K562 (cell line): ENCODE measurements at regions not wholly inside any gene's neighbourhood (a gene's known extent, or its start where the extent isn't known, plus 50 kb on each side); places are given as distances from the start of the nearest gene placed in this dataset.

Experiments used
- ATAC-seq: fragments of 200-7000 bp; cut with Tn5 transposase; 3 replicates; pipeline ENCODE4 v1.9.1; 2020; ENCODE audit warnings: moderate library complexity
- BruUV-seq: library from RNA; stranded (reverse); fragments of 400-500 nt; replicated peaks from 2 replicates; lab custom pipeline; 2021; lab: Mats Ljungman, UMichigan
- CTCF ChIA-PET: fragments of 300-600 bp; formaldehyde crosslinking; extraction: SDS; loops from one replicate; lab custom pipeline; 2021; ENCODE audit warnings: low intra/inter-chr PET ratio; lab: Yijun Ruan, JAX
- POLR2A ChIA-PET: fragments of 300-600, 350-650 bp; sonication (Branson Sonifier 250); formaldehyde crosslinking; extraction: SDS; loops from one replicate; lab custom pipeline; 2021; ENCODE audit warnings: antibody characterized with exemption, inconsistent platforms; lab: Yijun Ruan, JAX
- DNase-seq, 4 experiments: peaks; one replicate each; pipeline versions ENCODE4 v3.0.0 to v3.0.0-alpha.2; 2011 to 2018; ENCODE audit warnings: low spot score in 3 of 4, mixed read lengths in 3 of 4; ENCODE audit errors: extremely low read depth in 1 of 4
- FAIRE-seq: peaks from 2 replicates; lab custom pipeline; 2011; peaks lifted over from hg19 to GRCh38; lab: Jason Lieb, UNC
- H2AFZ ChIP-seq: 2 replicates; pipeline ENCODE4 v1.6.0; 2011; ENCODE audit warnings: low read depth, low read length, control low read depth, inconsistent platforms
- H3K27ac ChIP-seq: fragments of 200-600 bp; 3 replicates; pipeline ENCODE4 v1.8.0; 2011; ENCODE audit warnings: low read depth, mild to moderate bottlenecking, control low read depth, inconsistent platforms, low read length, moderate library complexity, mixed read lengths; ENCODE audit errors: extremely low read depth
- H3K27me3 ChIP-seq, 2 experiments: fragments of 300-600 bp in 1 of 2; 2 replicates in 1 of 2; 3 replicates in 1 of 2; pipeline versions ENCODE4 v1.6.0 to v1.8.0; 2011; ENCODE audit warnings: inconsistent platforms in 2 of 2, low read length in 2 of 2, mild to moderate bottlenecking in 1 of 2, mixed read lengths in 1 of 2, moderate library complexity in 1 of 2; ENCODE audit not compliant: control insufficient read depth in 2 of 2, insufficient read depth in 2 of 2
- H3K36me3 ChIP-seq: fragments of 300-600 bp; 3 replicates; pipeline ENCODE4 v1.8.0; 2011; ENCODE audit warnings: mild to moderate bottlenecking, low read length, inconsistent platforms; ENCODE audit not compliant: control insufficient read depth, insufficient read depth
- H3K4me1 ChIP-seq, 2 experiments: fragments of 200-600 bp in 1 of 2; replicated peaks in 1 of 2; 2 replicates in 1 of 2; 3 replicates in 1 of 2; pipeline versions ENCODE4 v1.5.1 to v1.8.0; 2011; ENCODE audit warnings: inconsistent platforms in 2 of 2, low read length in 2 of 2, mild to moderate bottlenecking in 1 of 2, mixed read lengths in 1 of 2, moderate library complexity in 1 of 2; ENCODE audit not compliant: control insufficient read depth in 2 of 2, insufficient read depth in 2 of 2
- H3K4me2 ChIP-seq: 2 replicates; pipeline ENCODE4 v1.6.1; 2011; ENCODE audit warnings: low read length, control low read depth, inconsistent platforms, mixed read lengths; ENCODE audit not compliant: insufficient read depth
- H3K4me3 ChIP-seq: fragments of 200-600 bp; sonication (generic), shearing (Covaris generic); 2 replicates; pipeline ENCODE4 v1.5.1; 2016; ENCODE audit warnings: control low read depth, inconsistent platforms
- H3K79me2 ChIP-seq: fragments of 200-600 bp; 3 replicates; pipeline ENCODE4 v1.8.0; 2011; ENCODE audit warnings: low read length, inconsistent platforms; ENCODE audit not compliant: control insufficient read depth, insufficient read depth
- H3K9ac ChIP-seq, 2 experiments: 2 replicates each; pipeline versions ENCODE4 v1.6.0 to v1.6.1; 2011; ENCODE audit warnings: low read depth in 2 of 2, low read length in 2 of 2, control low read depth in 1 of 2, inconsistent platforms in 1 of 2, mild to moderate bottlenecking in 1 of 2, mixed read lengths in 1 of 2; ENCODE audit not compliant: insufficient read depth in 1 of 2
- H3K9me1 ChIP-seq: one replicate; pipeline ENCODE4 v1.6.0; 2011; ENCODE audit warnings: inconsistent platforms, mild to moderate bottlenecking, low read length, moderate library complexity; ENCODE audit not compliant: control insufficient read depth, insufficient read depth
- H3K9me3 ChIP-seq: replicated peaks from 2 replicates; pipeline ENCODE4 v1.5.1; 2011; ENCODE audit warnings: low read depth, low read length, inconsistent platforms; ENCODE audit not compliant: control insufficient read depth, insufficient read depth
- H4K20me1 ChIP-seq: replicated peaks from 2 replicates; pipeline ENCODE4 v1.6.1; 2011; ENCODE audit warnings: low read length, inconsistent platforms, mixed read lengths; ENCODE audit not compliant: control insufficient read depth, insufficient read depth
- FOSL1 ChIP-seq: fragments of 200-800 bp; sonication (Bioruptor generic); conservative IDR thresholded peaks from 2 replicates; pipeline ENCODE4 v1.6.1; 2016; ENCODE audit warnings: missing genetic modification characterization, missing compliant biosample characterization
- MAFK ChIP-seq: IDR thresholded peaks from 2 replicates; pipeline ENCODE4 v1.6.1; 2011; ENCODE audit warnings: low read length, improper control_type of control experiment
- RUNX1 ChIP-seq: sonication (generic); IDR thresholded peaks from 2 replicates; pipeline ENCODE4 v1.6.1; 2016; ENCODE audit warnings: antibody characterized with exemption, low read depth
- TCF7L2 ChIP-seq: fragments of 150-350 bp; IDR thresholded peaks from 2 replicates; pipeline ENCODE4 v1.6.1; 2016; ENCODE audit warnings: low read depth, mild to moderate bottlenecking, low read length, moderate library complexity
- ZC3H11A ChIP-seq: IDR thresholded peaks from 2 replicates; pipeline ENCODE4 v1.6.1; 2012; ENCODE audit warnings: low read depth, low read length, improper control_type of control experiment
- ZNF232 ChIP-seq: sonication (generic); formaldehyde crosslinking; IDR thresholded peaks from 2 replicates; pipeline ENCODE4 v1.8.0; 2022; ENCODE audit warnings: mild to moderate bottlenecking, missing genetic modification reagents
- ZNF24 ChIP-seq: fragments of 450-650 bp; IDR thresholded peaks from 2 replicates; pipeline ENCODE4 v1.6.1; 2016
- ZNF253 ChIP-seq: fragments of 250-450 bp; sonication (Bioruptor Pico); conservative IDR thresholded peaks from 2 replicates; pipeline ENCODE4 v1.6.1; 2021; ENCODE audit warnings: mild to moderate bottlenecking
- ZNF780A ChIP-seq: fragments of 250-450 bp; sonication (Bioruptor Pico); IDR thresholded peaks from 2 replicates; pipeline ENCODE4 v1.5.0; 2021; ENCODE audit warnings: mild to moderate bottlenecking
- WGBS: fragments of 100-300 bp; shearing (Covaris generic); methylation state at CpG from one replicate; pipeline ENCODE4 v1.1.6; 2016; ENCODE audit warnings: low coverage, mixed read lengths; ENCODE audit not compliant: insufficient coverage; ENCODE audit errors: missing lambda C conversion rate; 5-methylcytosine and 5-hydroxymethylcytosine counted together
- in situ Hi-C: fragments of 300-500 bp; cut with MboI; formaldehyde crosslinking; loops from 4 replicates; pipeline ENCODE4 v1.15.0; 2018; ENCODE audit warnings: inconsistent platforms, mixed read lengths
- intact Hi-C: fragments of 100-400 bp; cut with micrococcal nuclease; formaldehyde crosslinking; loops from 2 replicates; pipeline ENCODE4 v1.14.2; 2022
- TF ChIP-seq, protein P1 (sequence below): sonication (generic); formaldehyde crosslinking; IDR thresholded peaks from 2 replicates; pipeline ENCODE4 v1.8.1; 2023; ENCODE audit warnings: mild to moderate bottlenecking, missing genetic modification reagents
- TF ChIP-seq, protein P2 (sequence below): sonication (generic); formaldehyde crosslinking; IDR thresholded peaks from 2 replicates; pipeline ENCODE4 v1.8.0; 2023; ENCODE audit warnings: missing genetic modification reagents, mild to moderate bottlenecking, borderline replicate concordance
- TF ChIP-seq, protein P3 (sequence below): fragments of 250-450 bp; sonication (Bioruptor Pico); IDR thresholded peaks from 2 replicates; pipeline ENCODE4 v1.6.1; 2021; ENCODE audit warnings: mild to moderate bottlenecking
- TF ChIP-seq, protein P4 (sequence below): fragments of 450-650 bp; IDR thresholded peaks from 2 replicates; pipeline ENCODE4 v1.6.1; 2014; ENCODE audit warnings: low read depth, mild to moderate bottlenecking, moderate library complexity, borderline replicate concordance

DNA sequence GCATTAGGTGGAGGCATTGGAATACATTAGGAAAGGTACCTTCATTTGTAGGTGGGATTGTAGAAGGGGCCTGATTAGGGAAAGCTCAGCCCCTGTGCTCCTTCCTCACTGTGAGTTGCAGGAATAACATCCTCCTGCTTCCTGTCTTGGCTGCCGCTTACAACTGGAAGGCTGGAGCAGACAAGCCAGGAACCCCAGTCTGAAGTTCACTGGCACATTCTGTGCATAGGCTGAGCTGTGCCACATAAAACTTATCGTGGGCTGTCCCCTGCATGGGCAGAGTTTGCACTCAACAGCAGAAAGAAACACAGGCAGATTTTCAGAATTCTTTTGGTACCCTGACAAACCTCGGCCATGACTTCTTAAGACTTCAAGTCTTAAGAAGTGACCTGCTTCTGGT is 200.1 kb downstream of the SALL1 start (continued):
- TF ChIP-seq ZNF253 (CRISPR knock-in tag) (no peak), ZNF24 (no peak), TCF7L2 (no peak)

DNA sequence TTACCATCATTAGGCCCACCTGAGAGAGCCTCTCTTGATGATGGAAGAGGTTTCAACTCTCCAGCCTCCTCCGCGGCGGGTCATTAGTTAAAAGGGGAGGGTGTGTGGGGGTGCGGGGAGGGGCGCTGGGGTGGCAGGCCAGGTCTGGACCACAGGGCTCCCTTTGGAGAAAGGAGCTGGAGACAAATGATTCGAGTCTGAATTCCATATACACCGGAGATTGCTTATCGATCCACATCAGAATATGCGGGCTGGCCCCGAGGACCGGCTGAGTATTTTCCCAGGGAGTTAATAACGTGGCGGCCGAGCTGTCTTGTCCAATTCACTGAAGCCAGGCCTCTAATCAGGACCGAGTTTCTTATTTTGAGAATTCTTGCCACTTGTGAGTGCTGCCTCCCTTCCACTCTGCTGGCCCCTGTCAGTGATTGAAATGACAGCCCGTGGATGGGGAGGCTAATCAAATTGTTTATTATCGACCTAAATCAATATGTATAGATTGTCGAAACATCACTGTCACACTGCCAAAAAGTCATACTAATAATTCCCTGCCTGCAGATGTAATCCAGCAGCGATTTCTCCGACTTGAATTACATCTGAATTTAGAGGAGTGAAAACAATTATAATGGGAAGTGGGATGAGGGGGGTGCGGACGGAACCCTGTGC is 202.7 kb downstream of the SALL1 start:
- POLR2A ChIA-PET: no interaction called here
- WGBS: 1% methylated on average over 18 of the region's 22 CpGs
- no peaks in the 10 kb centered on the region for H3K36me3 ChIP-seq
- H3K4me2 ChIP-seq: no peak overlapping the region
- H3K9me1 ChIP-seq: no peaks in the 10 kb centered on the region
- CTCF ChIA-PET: no interaction called here
- BruUV-seq: no TSS peak
- H3K4me1 ChIP-seq: no peaks in the 10 kb centered on the region
- H3K27ac ChIP-seq: no peak overlapping the region
- H2AFZ ChIP-seq: no peak overlapping the region
- no peak overlapping the region for H3K4me3 ChIP-seq
- H3K79me2 ChIP-seq: no peaks in the 10 kb centered on the region
- intact Hi-C loops: no loop called here
- H3K27me3 ChIP-seq: no peaks in the 10 kb centered on the region; a peak in 1 of 5 replicates
- no peak for TF ChIP-seq RUNX1
- TF ChIP-seq, protein P1, sequence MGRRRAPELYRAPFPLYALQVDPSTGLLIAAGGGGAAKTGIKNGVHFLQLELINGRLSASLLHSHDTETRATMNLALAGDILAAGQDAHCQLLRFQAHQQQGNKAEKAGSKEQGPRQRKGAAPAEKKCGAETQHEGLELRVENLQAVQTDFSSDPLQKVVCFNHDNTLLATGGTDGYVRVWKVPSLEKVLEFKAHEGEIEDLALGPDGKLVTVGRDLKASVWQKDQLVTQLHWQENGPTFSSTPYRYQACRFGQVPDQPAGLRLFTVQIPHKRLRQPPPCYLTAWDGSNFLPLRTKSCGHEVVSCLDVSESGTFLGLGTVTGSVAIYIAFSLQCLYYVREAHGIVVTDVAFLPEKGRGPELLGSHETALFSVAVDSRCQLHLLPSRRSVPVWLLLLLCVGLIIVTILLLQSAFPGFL: no peak
- TF ChIP-seq ZC3H11A: no peak
- TF ChIP-seq ZNF780A: no peak
- TF ChIP-seq, protein P2, sequence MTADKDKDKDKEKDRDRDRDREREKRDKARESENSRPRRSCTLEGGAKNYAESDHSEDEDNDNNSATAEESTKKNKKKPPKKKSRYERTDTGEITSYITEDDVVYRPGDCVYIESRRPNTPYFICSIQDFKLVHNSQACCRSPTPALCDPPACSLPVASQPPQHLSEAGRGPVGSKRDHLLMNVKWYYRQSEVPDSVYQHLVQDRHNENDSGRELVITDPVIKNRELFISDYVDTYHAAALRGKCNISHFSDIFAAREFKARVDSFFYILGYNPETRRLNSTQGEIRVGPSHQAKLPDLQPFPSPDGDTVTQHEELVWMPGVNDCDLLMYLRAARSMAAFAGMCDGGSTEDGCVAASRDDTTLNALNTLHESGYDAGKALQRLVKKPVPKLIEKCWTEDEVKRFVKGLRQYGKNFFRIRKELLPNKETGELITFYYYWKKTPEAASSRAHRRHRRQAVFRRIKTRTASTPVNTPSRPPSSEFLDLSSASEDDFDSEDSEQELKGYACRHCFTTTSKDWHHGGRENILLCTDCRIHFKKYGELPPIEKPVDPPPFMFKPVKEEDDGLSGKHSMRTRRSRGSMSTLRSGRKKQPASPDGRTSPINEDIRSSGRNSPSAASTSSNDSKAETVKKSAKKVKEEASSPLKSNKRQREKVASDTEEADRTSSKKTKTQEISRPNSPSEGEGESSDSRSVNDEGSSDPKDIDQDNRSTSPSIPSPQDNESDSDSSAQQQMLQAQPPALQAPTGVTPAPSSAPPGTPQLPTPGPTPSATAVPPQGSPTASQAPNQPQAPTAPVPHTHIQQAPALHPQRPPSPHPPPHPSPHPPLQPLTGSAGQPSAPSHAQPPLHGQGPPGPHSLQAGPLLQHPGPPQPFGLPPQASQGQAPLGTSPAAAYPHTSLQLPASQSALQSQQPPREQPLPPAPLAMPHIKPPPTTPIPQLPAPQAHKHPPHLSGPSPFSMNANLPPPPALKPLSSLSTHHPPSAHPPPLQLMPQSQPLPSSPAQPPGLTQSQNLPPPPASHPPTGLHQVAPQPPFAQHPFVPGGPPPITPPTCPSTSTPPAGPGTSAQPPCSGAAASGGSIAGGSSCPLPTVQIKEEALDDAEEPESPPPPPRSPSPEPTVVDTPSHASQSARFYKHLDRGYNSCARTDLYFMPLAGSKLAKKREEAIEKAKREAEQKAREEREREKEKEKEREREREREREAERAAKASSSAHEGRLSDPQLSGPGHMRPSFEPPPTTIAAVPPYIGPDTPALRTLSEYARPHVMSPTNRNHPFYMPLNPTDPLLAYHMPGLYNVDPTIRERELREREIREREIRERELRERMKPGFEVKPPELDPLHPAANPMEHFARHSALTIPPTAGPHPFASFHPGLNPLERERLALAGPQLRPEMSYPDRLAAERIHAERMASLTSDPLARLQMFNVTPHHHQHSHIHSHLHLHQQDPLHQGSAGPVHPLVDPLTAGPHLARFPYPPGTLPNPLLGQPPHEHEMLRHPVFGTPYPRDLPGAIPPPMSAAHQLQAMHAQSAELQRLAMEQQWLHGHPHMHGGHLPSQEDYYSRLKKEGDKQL (CRISPR knock-in tag): no peak
- TF ChIP-seq, protein P3, sequence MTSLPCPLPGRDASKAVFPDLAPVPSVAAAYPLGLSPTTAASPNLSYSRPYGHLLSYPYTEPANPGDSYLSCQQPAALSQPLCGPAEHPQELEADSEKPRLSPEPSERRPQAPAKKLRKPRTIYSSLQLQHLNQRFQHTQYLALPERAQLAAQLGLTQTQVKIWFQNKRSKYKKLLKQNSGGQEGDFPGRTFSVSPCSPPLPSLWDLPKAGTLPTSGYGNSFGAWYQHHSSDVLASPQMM (CRISPR knock-in tag): no peak
- TF ChIP-seq, protein P4, sequence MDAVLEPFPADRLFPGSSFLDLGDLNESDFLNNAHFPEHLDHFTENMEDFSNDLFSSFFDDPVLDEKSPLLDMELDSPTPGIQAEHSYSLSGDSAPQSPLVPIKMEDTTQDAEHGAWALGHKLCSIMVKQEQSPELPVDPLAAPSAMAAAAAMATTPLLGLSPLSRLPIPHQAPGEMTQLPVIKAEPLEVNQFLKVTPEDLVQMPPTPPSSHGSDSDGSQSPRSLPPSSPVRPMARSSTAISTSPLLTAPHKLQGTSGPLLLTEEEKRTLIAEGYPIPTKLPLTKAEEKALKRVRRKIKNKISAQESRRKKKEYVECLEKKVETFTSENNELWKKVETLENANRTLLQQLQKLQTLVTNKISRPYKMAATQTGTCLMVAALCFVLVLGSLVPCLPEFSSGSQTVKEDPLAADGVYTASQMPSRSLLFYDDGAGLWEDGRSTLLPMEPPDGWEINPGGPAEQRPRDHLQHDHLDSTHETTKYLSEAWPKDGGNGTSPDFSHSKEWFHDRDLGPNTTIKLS: no peak
- TF ChIP-seq ZNF232 (CRISPR knock-in tag): no peak
- TF ChIP-seq FOSL1 (tag): no peak
- TF ChIP-seq MAFK: no peak
- TF ChIP-seq, all 486 proteins: peak for 0
- Histone ChIP-seq H3K9ac (no peak overlapping the region), H4K20me1 (0 out of 2 replicates have a peak, but pooled peaks cover 5% of the 10 kb centered on the region), H3K9me3 (no peaks in the 10 kb centered on the region)
- FAIRE-seq (no peak), DNase-seq (no peak), ATAC-seq (no peak)
- in situ Hi-C loops: no loop called here
